ENCODE measurements at regions not wholly inside any gene's neighbourhood (a gene's known extent, or its start where the extent isn't known, plus 50 kb on each side); places are given as distances from the start of the nearest gene placed in this dataset.

- no peak for FAIRE-seq
Measured at GRCh38 chr18:1982056-1982455, 589.2 kb downstream of the METTL4 start.

GRCh38 chr18:1983746-1984515 is 587.4 kb downstream of the METTL4 start:
- FAIRE-seq: no peak

DNA sequence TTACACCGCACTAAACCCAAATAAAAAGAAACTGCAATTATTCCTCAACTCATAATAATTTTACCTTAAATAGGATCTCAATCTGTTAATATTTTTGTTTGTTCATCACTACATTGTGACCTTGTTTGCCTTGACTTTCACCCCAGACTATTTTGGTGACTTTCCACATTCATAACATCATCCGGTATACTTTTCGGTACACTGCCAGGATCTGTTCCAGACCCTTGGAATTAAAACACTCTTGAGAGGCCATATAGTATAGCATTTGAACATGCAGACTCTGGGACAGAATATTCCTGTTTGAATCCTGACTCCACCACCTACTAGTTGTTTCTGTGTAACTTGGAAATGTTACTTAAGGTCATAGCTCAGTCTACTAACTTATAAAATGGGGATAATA is 577.4 kb downstream of the METTL4 start:
- FAIRE-seq: no peak

DNA sequence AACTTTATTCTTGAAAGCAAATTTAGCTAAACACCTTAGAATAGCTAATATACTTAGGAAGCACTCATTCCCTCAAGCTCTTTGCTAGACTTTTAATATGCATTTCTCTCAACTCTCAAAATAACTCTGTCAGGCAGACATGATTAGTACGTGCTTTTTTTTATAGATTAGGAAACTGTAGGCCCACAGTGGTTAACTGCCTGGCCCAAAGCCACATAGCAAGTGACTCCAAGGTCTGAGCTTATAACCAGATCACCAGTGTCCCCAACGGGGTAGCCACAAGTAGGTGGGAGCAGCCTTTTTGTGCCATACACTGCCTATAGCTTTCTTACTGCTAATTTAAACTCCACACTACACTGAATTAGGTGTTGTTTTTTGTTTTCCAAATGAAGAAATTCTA is 576.8 kb downstream of the METTL4 start:
- FAIRE-seq: no peak

- FAIRE-seq: no peak
Measured at GRCh38 chr18:1995041-1995612, 576.2 kb downstream of the METTL4 start.

- no peak for FAIRE-seq
Measured at GRCh38 chr18:1998121-1998520, 573.2 kb downstream of the METTL4 start.

DNA sequence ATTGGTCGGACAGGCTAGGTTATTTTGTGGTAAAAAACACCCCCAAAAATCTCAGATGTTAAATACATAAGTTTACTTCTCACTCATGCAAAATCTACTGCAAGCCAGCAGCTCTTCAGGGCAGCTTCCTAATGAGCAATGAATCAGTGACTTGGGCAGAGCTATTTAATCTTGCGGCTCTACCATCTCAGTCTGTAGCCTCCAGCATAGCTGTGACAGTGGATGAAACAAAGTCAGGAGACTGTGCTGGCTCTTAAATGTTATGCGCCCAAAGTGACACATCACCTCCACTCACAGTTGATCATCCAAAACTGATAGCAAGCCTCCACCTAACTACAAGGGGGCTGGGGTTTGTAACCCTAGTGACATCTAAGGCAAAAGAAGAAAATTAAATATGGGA is 571.9 kb downstream of the METTL4 start:
- no peak for FAIRE-seq

DNA sequence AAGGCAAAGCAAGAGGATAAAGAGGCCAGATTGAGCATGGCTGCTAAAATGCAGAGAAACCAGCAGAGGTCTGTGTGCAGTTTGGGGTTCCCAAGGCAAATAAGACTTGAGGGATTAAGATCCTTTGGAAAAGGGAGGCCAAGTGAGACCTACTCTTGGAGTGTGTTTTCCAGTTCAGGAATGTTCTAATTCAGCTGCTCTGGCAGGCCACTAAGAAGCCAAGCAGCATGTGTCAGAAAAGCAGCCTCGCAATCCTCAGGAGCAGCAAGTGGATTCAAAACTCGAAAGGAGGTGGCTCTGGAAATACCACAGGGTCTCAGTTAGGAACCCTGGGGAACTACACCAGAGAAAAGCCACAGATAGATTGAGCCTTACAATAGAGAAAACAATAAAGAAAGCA is 569.2 kb downstream of the METTL4 start:
- no peak for FAIRE-seq

DNA sequence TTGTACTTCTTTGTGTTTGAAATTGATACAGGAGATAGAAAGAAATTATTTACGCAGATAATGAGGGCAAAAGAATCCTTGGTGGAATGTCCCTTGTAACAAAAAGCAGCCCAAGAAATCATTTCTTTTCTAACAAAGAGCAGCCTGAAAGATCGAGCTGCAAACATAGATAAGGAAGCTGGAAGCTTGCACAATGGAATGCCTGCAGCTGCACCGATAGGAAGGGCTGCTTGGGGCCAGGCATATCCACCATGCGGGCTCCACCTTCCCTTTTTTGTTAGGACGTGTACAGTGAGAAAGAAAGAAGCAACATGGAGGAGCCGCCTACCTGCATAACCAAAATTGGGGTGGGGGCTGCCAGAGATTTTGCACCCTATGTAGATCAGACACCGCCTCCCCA is 568.7 kb downstream of the METTL4 start:
- no peak for FAIRE-seq

GRCh38 chr18:2009942-2010697 is 561.2 kb downstream of the METTL4 start:
- no peak for FAIRE-seq

- no peak for FAIRE-seq
Measured at GRCh38 chr18:2027016-2027415, 544.3 kb downstream of the METTL4 start.

GRCh38 chr18:2027756-2028155 is 543.5 kb downstream of the METTL4 start:
- FAIRE-seq: no peak

DNA sequence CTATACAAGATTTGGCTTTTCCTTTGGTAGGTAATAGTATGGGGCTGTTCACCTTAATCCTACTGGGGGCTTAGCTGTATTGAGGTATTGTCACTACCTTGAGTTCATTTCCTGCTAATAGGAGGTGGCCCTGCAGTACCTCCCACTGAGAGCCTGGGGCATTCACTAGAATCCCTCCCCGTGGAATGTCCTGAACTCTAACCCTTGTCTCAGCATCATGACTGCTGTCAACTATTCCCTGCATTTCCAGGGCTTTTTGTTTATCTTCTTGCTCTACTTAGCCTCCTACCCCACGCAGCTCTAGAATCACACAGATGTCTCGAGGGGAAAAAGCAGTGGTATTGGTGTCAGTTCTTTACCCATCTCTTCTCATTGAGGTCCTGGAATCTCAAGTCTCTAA is 542.3 kb downstream of the METTL4 start:
- no peak for FAIRE-seq

GRCh38 chr18:2030647-2031046 is 540.7 kb downstream of the METTL4 start:
- no peak for FAIRE-seq

DNA sequence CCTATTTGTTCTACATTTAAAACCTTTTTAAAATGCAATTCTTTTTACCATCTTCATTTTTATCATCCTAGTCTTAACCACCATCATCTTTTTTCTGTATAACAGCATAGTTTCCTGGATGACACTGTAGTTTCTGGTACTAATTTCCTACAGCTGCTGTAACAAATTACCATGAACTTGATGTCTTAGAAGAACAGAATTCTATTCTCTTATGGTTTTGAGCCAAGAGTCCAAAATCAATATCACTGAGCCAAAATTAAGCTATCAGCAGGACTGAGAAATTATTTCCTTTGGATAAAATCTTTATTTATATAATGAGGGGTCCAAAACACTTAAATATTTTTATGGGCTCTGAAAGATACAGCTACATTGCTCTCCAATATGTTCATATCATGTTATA is 539.3 kb downstream of the METTL4 start:
- FAIRE-seq: no peak

DNA sequence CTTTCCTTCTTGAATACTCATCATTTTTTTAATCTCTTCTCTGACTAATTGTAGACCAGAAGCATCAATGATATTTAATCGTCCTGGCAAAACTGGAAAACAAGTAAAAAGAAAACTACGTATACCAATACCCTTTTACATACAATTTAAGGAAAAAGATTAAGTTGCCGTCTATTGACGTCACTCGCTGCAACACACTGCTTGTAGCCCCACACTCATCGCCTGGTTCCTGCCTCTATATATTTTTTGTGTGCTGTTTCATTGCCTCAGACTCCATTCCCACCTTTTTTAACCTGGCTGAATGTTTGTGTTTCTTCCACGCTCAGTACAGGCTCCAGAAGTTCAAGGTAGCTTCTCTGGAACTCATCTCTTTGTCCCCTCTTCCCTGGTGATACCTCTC is 536.2 kb downstream of the METTL4 start:
- FAIRE-seq: no peak

GRCh38 chr18:2036086-2036485 is 535.2 kb downstream of the METTL4 start:
- FAIRE-seq: no peak

DNA sequence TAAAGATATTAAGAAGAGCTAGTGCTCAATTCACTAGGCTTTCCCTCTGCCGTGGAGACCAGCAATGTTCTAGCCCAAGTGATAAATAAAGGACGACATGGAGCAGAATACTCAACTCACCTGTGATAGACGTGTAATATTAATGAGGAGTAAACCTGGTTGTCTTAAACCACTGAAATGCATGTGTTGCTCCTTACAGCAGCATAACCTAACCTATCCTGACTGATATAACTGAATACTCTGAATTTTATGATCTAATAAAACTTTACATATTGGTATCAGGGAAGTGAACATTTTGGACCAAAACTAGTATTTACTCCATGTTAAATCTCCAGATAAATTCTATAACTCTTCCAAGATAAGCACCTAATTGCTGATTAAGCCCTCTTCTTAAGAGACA is 531.0 kb downstream of the METTL4 start:
- no peak for FAIRE-seq

- no peak for FAIRE-seq
Measured at GRCh38 chr18:2049986-2050385, 521.3 kb downstream of the METTL4 start.

GRCh38 chr18:2050702-2051201 is 520.6 kb downstream of the METTL4 start:
- FAIRE-seq: no peak

DNA sequence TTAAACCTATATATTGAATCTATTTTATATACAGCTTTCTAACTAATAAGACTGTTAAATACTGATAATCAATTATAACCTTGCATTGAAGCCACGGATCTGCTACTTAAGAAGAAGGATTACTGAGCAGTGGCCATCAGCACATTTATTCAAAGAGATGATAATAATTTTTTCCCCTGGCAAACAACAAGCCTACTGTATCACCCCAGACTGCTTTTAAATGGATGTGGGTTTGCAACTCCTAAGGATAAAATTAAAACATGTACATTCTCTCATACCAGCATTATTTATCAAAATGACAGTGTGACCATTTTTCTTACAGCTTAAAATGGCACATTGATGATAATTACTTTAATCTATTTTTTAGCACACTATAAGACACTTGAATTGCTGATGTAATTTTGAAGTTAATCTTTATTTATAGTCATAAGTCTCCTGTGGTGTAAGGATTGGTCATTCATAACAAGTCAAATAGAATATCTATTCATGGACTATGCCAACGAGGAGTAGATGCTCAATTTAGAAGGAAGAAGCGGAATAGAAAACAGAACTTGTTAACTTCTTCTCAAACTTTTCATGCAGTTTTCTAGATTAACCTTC is 517.7 kb downstream of the METTL4 start:
- no peak for FAIRE-seq

GRCh38 chr18:2059336-2059735 is 512.0 kb downstream of the METTL4 start:
- no peak for FAIRE-seq

- FAIRE-seq: peak; percentile 95
Measured at GRCh38 chr18:2060086-2060485, 511.2 kb downstream of the METTL4 start.
